IMR-90 (cell line): ENCODE measurements at regions not wholly inside any gene's neighbourhood (a gene's known extent, or its start where the extent isn't known, plus 50 kb on each side); places are given as distances from the start of the nearest gene placed in this dataset.

Experiments used
- ATAC-seq: fragments of 200-7000 bp; cut with Tn5 transposase; 2 replicates; pipeline ENCODE4 v1.9.1; 2020; ENCODE audit warnings: low read depth, mild to moderate bottlenecking, moderate library complexity
- BruUV-seq: library from RNA; stranded (reverse); fragments of 400-500 nt; replicated peaks from 2 replicates; lab custom pipeline; 2021; lab: Mats Ljungman, UMichigan
- CTCF ChIA-PET: fragments of 300-600 bp; formaldehyde crosslinking; extraction: SDS; loops from one replicate; lab custom pipeline; 2021; ENCODE audit warnings: antibody characterized with exemption; lab: Yijun Ruan, JAX
- POLR2A ChIA-PET: fragments of 300-600 bp; sonication (Branson Sonifier 250); formaldehyde crosslinking; loops from one replicate; lab custom pipeline; 2022; ENCODE audit warnings: antibody characterized with exemption; ENCODE audit not compliant: unreplicated experiment; lab: Charles Lee
- DNase-seq: peaks from one replicate; pipeline ENCODE4 v3.0.0; 2013
- H2AFZ ChIP-seq: replicated peaks from 2 replicates; pipeline ENCODE3; 2013; ENCODE audit warnings: low read length, mild to moderate bottlenecking; ENCODE audit not compliant: poor library complexity
- H2AK5ac ChIP-seq: 2 replicates; pipeline ENCODE4 v1.6.1; 2013; ENCODE audit warnings: low read depth, low read length, inconsistent platforms
- H2AK9ac ChIP-seq: replicated peaks from 2 replicates; pipeline ENCODE3; 2013; ENCODE audit warnings: mild to moderate bottlenecking, low read depth, low read length, moderate library complexity; ENCODE audit not compliant: poor library complexity
- H2BK120ac ChIP-seq: 2 replicates; pipeline ENCODE4 v1.6.1; 2013; ENCODE audit warnings: low read depth, low read length, inconsistent platforms
- H2BK15ac ChIP-seq: 3 replicates; pipeline ENCODE4 v1.6.1; 2013; ENCODE audit warnings: low read depth, low read length, inconsistent platforms
- H2BK20ac ChIP-seq: 2 replicates; pipeline ENCODE4 v1.6.1; 2013; ENCODE audit warnings: low read depth, mild to moderate bottlenecking, inconsistent platforms, low read length, moderate library complexity
- H2BK5ac ChIP-seq: 2 replicates; pipeline ENCODE4 v1.6.1; 2013; ENCODE audit warnings: mild to moderate bottlenecking, low read depth, low read length, inconsistent platforms; ENCODE audit not compliant: poor library complexity, severe bottlenecking
- H3K14ac ChIP-seq: replicated peaks from 2 replicates; pipeline ENCODE4 v1.6.1; 2013; ENCODE audit warnings: low read depth, low read length, inconsistent platforms
- H3K18ac ChIP-seq: 2 replicates; pipeline ENCODE4 v1.6.1; 2013; ENCODE audit warnings: low read depth, low read length, control low read depth
- H3K23ac ChIP-seq: 2 replicates; pipeline ENCODE4 v1.6.1; 2013; ENCODE audit warnings: low read depth, low read length, inconsistent platforms
- H3K27ac ChIP-seq: 2 replicates; pipeline ENCODE4 v1.5.1; 2013; ENCODE audit warnings: mild to moderate bottlenecking, control low read depth, low read length; ENCODE audit not compliant: insufficient read depth
- H3K27me3 ChIP-seq: 2 replicates; pipeline ENCODE4 v1.6.1; 2013; ENCODE audit warnings: low read length; ENCODE audit not compliant: control insufficient read depth, insufficient read depth
- H3K36me3 ChIP-seq: 2 replicates; pipeline ENCODE4 v1.6.1; 2013; ENCODE audit warnings: low read length, mixed read lengths; ENCODE audit not compliant: control insufficient read depth, insufficient read depth
- H3K4ac ChIP-seq: 2 replicates; pipeline ENCODE4 v1.6.1; 2013; ENCODE audit warnings: low read depth, low read length, inconsistent platforms
- H3K4me1 ChIP-seq: 2 replicates; pipeline ENCODE4 v1.6.1; 2013; ENCODE audit warnings: low read length, mixed read lengths; ENCODE audit not compliant: control insufficient read depth, insufficient read depth
- H3K4me2 ChIP-seq: 2 replicates; pipeline ENCODE4 v1.6.1; 2013; ENCODE audit warnings: low read depth, mild to moderate bottlenecking, control low read depth, low read length, moderate library complexity
- H3K4me3 ChIP-seq: 2 replicates; pipeline ENCODE4 v1.5.1; 2013; ENCODE audit warnings: low read depth, mild to moderate bottlenecking, control low read depth, low read length, moderate library complexity; ENCODE audit not compliant: insufficient read depth
- H3K56ac ChIP-seq: 2 replicates; pipeline ENCODE4 v1.6.1; 2013; ENCODE audit warnings: low read length, inconsistent platforms; ENCODE audit not compliant: insufficient read depth; ENCODE audit errors: extremely low read depth
- H3K79me1 ChIP-seq, 2 experiments: 2 replicates each; pipeline ENCODE4 v1.6.1; 2013; ENCODE audit warnings: low read length in 2 of 2, inconsistent platforms in 1 of 2, low read depth in 1 of 2
- H3K9ac ChIP-seq: 2 replicates; pipeline ENCODE4 v1.6.1; 2013; ENCODE audit warnings: low read depth, low read length, control low read depth
- H3K9me1 ChIP-seq: 2 replicates; pipeline ENCODE4 v1.6.1; 2013; ENCODE audit warnings: low read length, inconsistent platforms; ENCODE audit not compliant: insufficient read depth
- H3K9me3 ChIP-seq: 2 replicates; pipeline ENCODE4 v1.6.1; 2013; ENCODE audit warnings: low read length; ENCODE audit not compliant: control insufficient read depth, insufficient read depth
- H4K20me1 ChIP-seq: 2 replicates; pipeline ENCODE4 v1.6.1; 2013; ENCODE audit warnings: low read length, inconsistent platforms; ENCODE audit not compliant: insufficient read depth
- H4K5ac ChIP-seq: 2 replicates; pipeline ENCODE4 v1.6.1; 2013; ENCODE audit warnings: mild to moderate bottlenecking, low read depth, low read length, control low read depth
- H4K8ac ChIP-seq, 2 experiments: 2 replicates each; pipeline ENCODE4 v1.6.1; 2013; ENCODE audit warnings: low read depth in 2 of 2, low read length in 2 of 2, control low read depth in 1 of 2, inconsistent platforms in 1 of 2
- H4K91ac ChIP-seq: 2 replicates; pipeline ENCODE4 v1.6.1; 2013; ENCODE audit warnings: low read depth, low read length, inconsistent platforms; ENCODE audit not compliant: insufficient read depth
- CEBPB ChIP-seq: IDR thresholded peaks from 2 replicates; pipeline ENCODE4 v1.6.1; 2012; ENCODE audit warnings: low read depth, low read length, improper control_type of control experiment
- CHD1 ChIP-seq: IDR thresholded peaks from 2 replicates; pipeline ENCODE4 v1.6.1; 2012; ENCODE audit warnings: low read depth, low read length, improper control_type of control experiment
- MAFK ChIP-seq: IDR thresholded peaks from 2 replicates; pipeline ENCODE4 v1.6.1; 2012; ENCODE audit warnings: low read depth, low read length, improper control_type of control experiment
- NFE2L2 ChIP-seq: fragments of 150-350 bp; IDR thresholded peaks from 2 replicates; pipeline ENCODE4 v1.6.1; 2016; ENCODE audit warnings: low read depth, mild to moderate bottlenecking, low read length
- RCOR1 ChIP-seq: IDR thresholded peaks from 2 replicates; pipeline ENCODE4 v1.6.1; 2012; ENCODE audit warnings: mild to moderate bottlenecking, low read length, improper control_type of control experiment; ENCODE audit not compliant: insufficient replicate concordance
- RFX5 ChIP-seq: IDR thresholded peaks from 2 replicates; pipeline ENCODE4 v1.8.0; 2012; ENCODE audit warnings: low read depth, mild to moderate bottlenecking, low read length, moderate library complexity
- WGBS, 2 experiments: methylation state at CpG; one replicate each; pipeline versions ENCODE4 v1.1.5 to v1.1.7; 2013; ENCODE audit warnings: missing lambda C conversion rate in 2 of 2; ENCODE audit not compliant: insufficient read length in 1 of 2; ENCODE audit errors: extremely low coverage in 2 of 2; 5-methylcytosine and 5-hydroxymethylcytosine counted together
- dilution Hi-C: fragments of 300-500 bp; cut with HindIII; formaldehyde crosslinking; loops from one replicate; pipeline ENCODE4 v1.14.3; 2018; ENCODE audit warnings: low sequenced_read_pairs; ENCODE audit not compliant: unreplicated experiment
- in situ Hi-C: fragments of 300-500 bp; cut with MboI; formaldehyde crosslinking; loops from 3 replicates; pipeline ENCODE4 v1.14.3; 2019; ENCODE audit warnings: low sequenced_read_pairs, inconsistent platforms, mixed read lengths
- intact Hi-C: fragments of 100-400 bp; cut with micrococcal nuclease; formaldehyde crosslinking; loops from 2 replicates; pipeline ENCODE4 v1.10.0; 2022
- TF ChIP-seq, protein P1 (sequence below): fragments of 150-350 bp; IDR thresholded peaks from 2 replicates; pipeline ENCODE4 v1.6.1; 2017; ENCODE audit warnings: mild to moderate bottlenecking, antibody characterized with exemption, low read length, low read depth

DNA sequence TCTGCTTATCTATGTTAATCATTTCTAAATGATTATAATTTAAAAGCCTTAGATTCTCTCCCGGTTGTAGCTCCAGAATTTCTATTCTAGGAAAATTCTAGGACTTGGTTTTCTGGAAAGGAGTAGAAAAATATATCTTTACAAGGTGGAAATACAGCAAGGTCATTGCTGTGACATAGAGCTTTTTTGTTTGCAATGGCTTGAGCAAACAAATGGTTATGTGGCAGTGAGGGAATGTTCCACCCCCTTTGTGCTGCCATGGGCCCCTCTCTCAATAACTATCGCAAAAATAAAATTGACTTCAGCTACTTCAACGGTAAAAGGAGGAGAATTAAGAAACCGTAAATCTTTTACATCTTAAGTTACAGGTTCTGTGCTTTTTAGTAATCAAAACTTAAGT, 517.1 kb downstream of the EPHA3 start:
- no peak overlapping the region for H2BK20ac ChIP-seq
- POLR2A ChIA-PET = no interaction called here
- H3K27ac ChIP-seq = no peak overlapping the region
- H3K14ac ChIP-seq = no peak overlapping the region
- dilution Hi-C loops = no loop called here
- no peaks in the 10 kb centered on the region for H4K20me1 ChIP-seq
- DNase-seq (no peak), ATAC-seq (no peak)
- no peak overlapping the region for H2AFZ ChIP-seq
- no peak overlapping the region for H4K5ac ChIP-seq
- no peak overlapping the region for H3K56ac ChIP-seq
- no TSS peak for BruUV-seq
- no peak overlapping the region for H2BK15ac ChIP-seq
- no peaks in the 10 kb centered on the region for H3K79me1 ChIP-seq
- in situ Hi-C loops = no loop called here
- no peak overlapping the region for H2BK5ac ChIP-seq
- H2AK5ac ChIP-seq = no peak overlapping the region
- H4K91ac ChIP-seq = no peak overlapping the region
- H3K9me1 ChIP-seq = no peaks in the 10 kb centered on the region
- H3K36me3 ChIP-seq = no peaks in the 10 kb centered on the region
- intact Hi-C loops = no loop called here
- H2BK120ac ChIP-seq = no peak overlapping the region
- WGBS, 2 experiments = no CpG with 5 or more reads among the region's 4 CpGs
- no peak overlapping the region for H3K23ac ChIP-seq
- H2AK9ac ChIP-seq = no peak overlapping the region
- H4K8ac ChIP-seq = no peak overlapping the region
- no peaks in the 10 kb centered on the region for H3K4me1 ChIP-seq
- no peak overlapping the region for H3K4ac ChIP-seq
- CTCF ChIA-PET = no interaction called here
- no peak overlapping the region for H3K9ac ChIP-seq
- H3K4me2 ChIP-seq = no peak overlapping the region
- H3K27me3 ChIP-seq = no peaks in the 10 kb centered on the region
- no peak overlapping the region for H3K4me3 ChIP-seq
- H3K18ac ChIP-seq = no peak overlapping the region
- TF ChIP-seq CEBPB = no peak
- TF ChIP-seq RFX5 = no peak
- TF ChIP-seq NFE2L2 = no peak
- TF ChIP-seq CHD1 = no peak
- TF ChIP-seq MAFK = no peak
- TF ChIP-seq, protein P1, sequence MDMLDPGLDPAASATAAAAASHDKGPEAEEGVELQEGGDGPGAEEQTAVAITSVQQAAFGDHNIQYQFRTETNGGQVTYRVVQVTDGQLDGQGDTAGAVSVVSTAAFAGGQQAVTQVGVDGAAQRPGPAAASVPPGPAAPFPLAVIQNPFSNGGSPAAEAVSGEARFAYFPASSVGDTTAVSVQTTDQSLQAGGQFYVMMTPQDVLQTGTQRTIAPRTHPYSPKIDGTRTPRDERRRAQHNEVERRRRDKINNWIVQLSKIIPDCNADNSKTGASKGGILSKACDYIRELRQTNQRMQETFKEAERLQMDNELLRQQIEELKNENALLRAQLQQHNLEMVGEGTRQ = no peak
- no peak for TF ChIP-seq RCOR1
- no peaks in the 10 kb centered on the region for H3K9me3 ChIP-seq
